Pancreas (tissue), 10 donors: ENCODE measurements at regions not wholly inside any gene's neighbourhood (a gene's known extent, or its start where the extent isn't known, plus 50 kb on each side); places are given as distances from the start of the nearest gene placed in this dataset.

Experiments used
- ATAC-seq, 4 donors: fragments of 200-7000 bp; cut with Tn5 transposase; one replicate each; pipeline versions ENCODE4 v1.8.0 to v1.9.1; 2020; ENCODE audit warnings: mild to moderate bottlenecking in 4 of 4, moderate library complexity in 4 of 4
- DNase-seq, 6 donors: peaks; one replicate each; pipeline ENCODE4 v3.0.0-alpha.2; 2020
- FAIRE-seq: peaks from 2 replicates; lab custom pipeline; 2012; peaks lifted over from hg19 to GRCh38; lab: Jason Lieb, UNC
- H3K27ac ChIP-seq, 4 donors: fragments of 200-600 bp; sonication (generic); 1 replicate in 3 of 4; 2 replicates in 1 of 4; pipeline versions ENCODE4 v1.5.0 to v1.8.0; 2020
- H3K27me3 ChIP-seq, 4 donors: fragments of 200-600 bp; one replicate each; pipeline ENCODE4 v1.8.0; 2021
- H3K36me3 ChIP-seq, 3 donors: fragments of 200-600 bp; sonication (generic) in 1 of 3; one replicate each; pipeline versions ENCODE4 v1.5.0 to v1.8.0; 2020 to 2021
- H3K4me1 ChIP-seq, 3 donors: fragments of 200-600 bp; one replicate each; pipeline ENCODE4 v1.8.0; 2021
- H3K4me3 ChIP-seq, 4 donors: fragments of 200-600 bp; sonication (generic) in 2 of 4; one replicate each; pipeline versions ENCODE4 v1.5.0 to v1.8.0; 2020 to 2021
- H3K9me3 ChIP-seq, 4 donors: fragments of 200-600 bp; one replicate each; pipeline ENCODE4 v1.8.0; 2021
- CTCF ChIP-seq, 4 donors: fragments of 200-600 bp; sonication (generic) in 3 of 4; IDR thresholded peaks; one replicate each; pipeline versions ENCODE4 v1.5.0 to v1.8.0; 2021; ENCODE audit warnings: antibody characterized with exemption in 4 of 4
- WGBS, 2 donors: extraction: QIAGEN DNeasy Blood & Tissue Kit; methylation state at CpG; one replicate each; pipeline ENCODE4 v1.1.7; 2013; 5-methylcytosine and 5-hydroxymethylcytosine counted together
- intact Hi-C, 3 donors: fragments of 100-400 bp; cut with DNase I; formaldehyde crosslinking; loops; one replicate each; pipeline versions ENCODE4 v1.11.1 to v1.14.2; 2022
- donor health status: healthy with polysubstance abuse.
- donor health status: DM: no; HTN: no; CAD: no; lungs with moderate emphysema.
- donor health status: DM: no; HTN: no; CAD: no.
- donor health status: control.
- donor health status: control.
- donor health status: Bipolar disorder and iron deficiency.
- donor health status: DM: yes; HTN: yes; CAD: no.
- donor health status: DM: no; HTN: no; CAD: no.
- donor health status: DM: no; HTN: no; CAD: no.
- donor health status: DM: yes; HTN: yes; CAD: no.

GRCh38 chr1:30336550-30337323, 386.6 kb downstream of the MATN1 start:
- FAIRE-seq (no peak), DNase-seq (no peak), ATAC-seq (no peak)
- no peaks in the 10 kb centered on the region for H3K36me3 ChIP-seq
- H3K27me3 ChIP-seq: peaks cover 0 to 8% (median 0%) of the 10 kb centered on the region in 4 donors
- intact Hi-C loops: no loop called here
- no peak for TF ChIP-seq CTCF (IDR thresholded peaks at IDR 0.05)
- no peak overlapping the region for H3K4me3 ChIP-seq
- H3K4me1 ChIP-seq: no peaks in the 10 kb centered on the region
- no peaks in the 10 kb centered on the region for H3K9me3 ChIP-seq
- H3K27ac ChIP-seq: no peak overlapping the region
- 65 to 73% methylated on average over 16 of the region's 16 CpGs for WGBS, 2 donors

DNA sequence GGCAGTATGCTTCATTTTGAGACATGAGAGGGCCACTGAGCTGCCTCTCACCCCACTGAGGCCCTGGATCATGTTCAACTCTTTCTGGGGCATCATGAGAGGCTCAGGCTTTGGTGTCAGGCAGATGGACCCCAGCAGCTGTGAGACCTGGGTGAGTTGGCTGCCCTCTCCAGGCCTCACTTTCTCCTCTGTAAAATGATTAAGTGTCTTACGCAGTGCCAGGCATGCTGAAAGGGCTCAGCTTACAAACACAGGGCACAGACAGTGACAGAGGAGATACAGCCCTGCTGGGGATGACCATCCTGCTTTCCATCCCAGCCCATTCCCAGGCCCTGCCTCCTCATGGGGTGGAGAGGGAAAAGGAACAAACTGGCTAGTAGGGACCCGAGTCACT, 387.4 kb downstream of the MATN1 start:
- H3K27me3 ChIP-seq: peaks cover 0 to 6% (median 0%) of the 10 kb centered on the region in 4 donors
- intact Hi-C loops: no loop called here
- no peak overlapping the region for H3K27ac ChIP-seq
- no peaks in the 10 kb centered on the region for H3K4me1 ChIP-seq
- H3K36me3 ChIP-seq: no peaks in the 10 kb centered on the region
- no peaks in the 10 kb centered on the region for H3K9me3 ChIP-seq
- H3K4me3 ChIP-seq: no peak overlapping the region
- ATAC-seq (no peak), DNase-seq (no peak), FAIRE-seq (no peak)
- whole genome bisulfite sequencing, 2 donors: 86 to 95% methylated on average over 2 of the region's 2 CpGs
- no peak for TF ChIP-seq CTCF (IDR thresholded peaks at IDR 0.05)

- Histone ChIP-seq H3K9me3 (no peaks in the 10 kb centered on the region), H3K27ac (no peak overlapping the region), H3K4me1 (no peaks in the 10 kb centered on the region), H3K27me3 (peaks cover 0 to under 1% (median 0%) of the 10 kb centered on the region in 4 donors), H3K4me3 (no peak overlapping the region), H3K36me3 (no peaks in the 10 kb centered on the region)
- FAIRE-seq: no peak
- no peak for ATAC-seq
- 86 to 95% methylated on average over 3 of the region's 3 CpGs for WGBS, 2 donors
- intact Hi-C loops: no loop called here
- TF ChIP-seq CTCF (IDR thresholded peaks at IDR 0.05): no peak
- DNase-seq: no peak
Measured at GRCh38 chr1:30335389-30335996, 387.9 kb downstream of the MATN1 start.

- Histone ChIP-seq H3K36me3 (no peaks in the 10 kb centered on the region), H3K9me3 (no peaks in the 10 kb centered on the region), H3K27me3 (no peaks in the 10 kb centered on the region), H3K27ac (no peak overlapping the region), H3K4me1 (no peaks in the 10 kb centered on the region), H3K4me3 (no peak overlapping the region)
- no peak for TF ChIP-seq CTCF (IDR thresholded peaks at IDR 0.05)
- intact Hi-C loops: no loop called here
- ATAC-seq: no peak
- FAIRE-seq: no peak
- WGBS, 2 donors: 79 to 85% methylated on average over 2 of the region's 2 CpGs
- DNase-seq: no peak
Measured at GRCh38 chr1:30334767-30335166, 388.6 kb downstream of the MATN1 start.
